PFSK-1 (cell line): ENCODE measurements at regions not wholly inside any gene's neighbourhood (a gene's known extent, or its start where the extent isn't known, plus 50 kb on each side); places are given as distances from the start of the nearest gene placed in this dataset.

Experiments
- FOXP2 ChIP-seq: optimal IDR thresholded peaks from 2 replicates; pipeline ENCODE3; 2011; ENCODE audit warnings: borderline replicate concordance, control low read depth, inconsistent platforms; ENCODE audit not compliant: insufficient read depth; ENCODE audit errors: extremely low read length, extremely low read depth
- POLR2AphosphoS5 ChIP-seq: IDR thresholded peaks from 2 replicates; pipeline ENCODE4 v1.6.1; 2012; ENCODE audit warnings: low read depth, mild to moderate bottlenecking, control low read depth, low read length, moderate library complexity
- SIN3A ChIP-seq: IDR thresholded peaks from 2 replicates; pipeline ENCODE4 v1.6.1; 2012; ENCODE audit warnings: mild to moderate bottlenecking, low read length, moderate library complexity, borderline replicate concordance; ENCODE audit not compliant: insufficient read depth
- TAF1 ChIP-seq: IDR thresholded peaks from 2 replicates; pipeline ENCODE4 v1.6.1; 2012; ENCODE audit warnings: low read length, control low read depth, borderline replicate concordance; ENCODE audit not compliant: insufficient read depth
- TF ChIP-seq, protein P1 (sequence below), 2 experiments: IDR thresholded peaks; 2 replicates each; pipeline versions ENCODE4 v1.6.1 to v1.8.0; 2011 to 2012; ENCODE audit warnings: low read depth in 2 of 2, low read length in 2 of 2, control low read depth in 1 of 2, inconsistent platforms in 1 of 2, mild to moderate bottlenecking in 1 of 2, moderate library complexity in 1 of 2; ENCODE audit not compliant: insufficient read depth in 1 of 2

DNA sequence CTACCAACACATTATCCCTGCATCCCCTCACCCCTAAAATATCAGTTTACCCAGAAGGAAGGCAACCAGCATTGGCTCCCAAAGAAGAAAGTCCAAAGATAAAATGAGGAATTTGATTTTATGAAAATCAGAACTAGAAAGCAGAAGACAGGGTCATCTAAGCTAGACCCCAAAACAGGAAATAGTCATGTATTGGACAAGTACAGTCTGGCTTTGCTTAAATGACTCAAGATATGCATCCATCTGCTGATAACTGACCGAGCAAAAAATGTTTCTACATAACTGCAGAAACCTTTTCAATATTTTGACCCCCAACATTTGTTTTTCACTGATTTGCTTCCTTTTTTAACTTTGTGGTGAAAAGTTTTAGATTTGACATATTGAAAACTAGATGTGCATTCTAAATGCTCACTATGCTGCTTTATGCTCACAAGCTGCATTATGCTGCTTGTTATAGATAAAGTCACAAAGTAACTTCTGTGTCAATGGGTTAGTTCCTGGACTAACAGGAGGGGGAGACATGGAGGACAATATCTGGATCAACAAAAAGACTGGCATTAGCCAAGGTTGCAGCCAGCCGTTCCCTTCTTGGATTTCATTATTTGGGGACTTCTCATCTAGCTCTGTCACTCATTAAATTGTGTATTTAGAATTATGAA lies 227.0 kb downstream of the INHBA start:
- no peak for TF ChIP-seq SIN3A
- TF ChIP-seq POLR2AphosphoS5: no peak
- TF ChIP-seq FOXP2: no peak
- no peak for TF ChIP-seq TAF1
- TF ChIP-seq, protein P1, sequence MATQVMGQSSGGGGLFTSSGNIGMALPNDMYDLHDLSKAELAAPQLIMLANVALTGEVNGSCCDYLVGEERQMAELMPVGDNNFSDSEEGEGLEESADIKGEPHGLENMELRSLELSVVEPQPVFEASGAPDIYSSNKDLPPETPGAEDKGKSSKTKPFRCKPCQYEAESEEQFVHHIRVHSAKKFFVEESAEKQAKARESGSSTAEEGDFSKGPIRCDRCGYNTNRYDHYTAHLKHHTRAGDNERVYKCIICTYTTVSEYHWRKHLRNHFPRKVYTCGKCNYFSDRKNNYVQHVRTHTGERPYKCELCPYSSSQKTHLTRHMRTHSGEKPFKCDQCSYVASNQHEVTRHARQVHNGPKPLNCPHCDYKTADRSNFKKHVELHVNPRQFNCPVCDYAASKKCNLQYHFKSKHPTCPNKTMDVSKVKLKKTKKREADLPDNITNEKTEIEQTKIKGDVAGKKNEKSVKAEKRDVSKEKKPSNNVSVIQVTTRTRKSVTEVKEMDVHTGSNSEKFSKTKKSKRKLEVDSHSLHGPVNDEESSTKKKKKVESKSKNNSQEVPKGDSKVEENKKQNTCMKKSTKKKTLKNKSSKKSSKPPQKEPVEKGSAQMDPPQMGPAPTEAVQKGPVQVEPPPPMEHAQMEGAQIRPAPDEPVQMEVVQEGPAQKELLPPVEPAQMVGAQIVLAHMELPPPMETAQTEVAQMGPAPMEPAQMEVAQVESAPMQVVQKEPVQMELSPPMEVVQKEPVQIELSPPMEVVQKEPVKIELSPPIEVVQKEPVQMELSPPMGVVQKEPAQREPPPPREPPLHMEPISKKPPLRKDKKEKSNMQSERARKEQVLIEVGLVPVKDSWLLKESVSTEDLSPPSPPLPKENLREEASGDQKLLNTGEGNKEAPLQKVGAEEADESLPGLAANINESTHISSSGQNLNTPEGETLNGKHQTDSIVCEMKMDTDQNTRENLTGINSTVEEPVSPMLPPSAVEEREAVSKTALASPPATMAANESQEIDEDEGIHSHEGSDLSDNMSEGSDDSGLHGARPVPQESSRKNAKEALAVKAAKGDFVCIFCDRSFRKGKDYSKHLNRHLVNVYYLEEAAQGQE (IDR thresholded peaks at IDR 0.05; ENCODE audit: insufficient read depth in 1 of 2, low read depth in 2 of 2, low read length in 2 of 2): no peak

DNA sequence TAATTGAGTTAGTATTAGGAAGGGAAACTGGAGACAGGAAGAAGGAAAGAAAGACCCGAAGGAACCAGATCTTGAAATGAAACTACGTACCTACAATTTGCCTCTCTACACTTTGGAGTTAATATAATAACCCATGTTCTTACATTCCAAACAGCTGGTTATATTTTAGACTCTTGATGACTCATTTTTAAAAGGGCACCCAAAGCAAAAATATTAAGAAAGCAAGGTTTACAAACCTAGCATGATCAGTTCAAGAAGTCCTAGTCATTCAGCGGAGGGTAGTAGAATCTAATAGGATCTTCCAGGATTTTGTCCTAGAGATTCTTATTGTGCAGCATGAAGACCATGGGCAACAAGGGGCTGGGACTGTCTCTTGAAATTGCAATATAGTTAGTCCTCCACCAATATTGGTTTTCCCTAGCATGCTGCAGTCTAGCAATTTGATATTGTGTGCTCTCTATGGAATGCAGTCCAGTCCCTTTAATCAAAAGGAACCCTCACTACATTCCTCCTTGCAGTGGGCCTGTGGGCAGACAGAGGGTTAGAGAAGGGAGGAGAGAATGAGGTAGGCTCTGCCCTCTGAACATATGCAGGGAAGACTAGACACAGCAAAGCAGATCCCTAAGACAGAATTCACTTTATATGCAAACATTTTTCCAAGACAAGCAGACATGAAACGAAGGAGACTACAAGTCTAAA lies 230.3 kb downstream of the INHBA start:
- TF ChIP-seq POLR2AphosphoS5: no peak
- TF ChIP-seq TAF1: no peak
- TF ChIP-seq FOXP2: no peak
- TF ChIP-seq, protein P1 (IDR thresholded peaks at IDR 0.05; ENCODE audit: insufficient read depth in 1 of 2, low read depth in 2 of 2, low read length in 2 of 2): no peak
- no peak for TF ChIP-seq SIN3A

DNA sequence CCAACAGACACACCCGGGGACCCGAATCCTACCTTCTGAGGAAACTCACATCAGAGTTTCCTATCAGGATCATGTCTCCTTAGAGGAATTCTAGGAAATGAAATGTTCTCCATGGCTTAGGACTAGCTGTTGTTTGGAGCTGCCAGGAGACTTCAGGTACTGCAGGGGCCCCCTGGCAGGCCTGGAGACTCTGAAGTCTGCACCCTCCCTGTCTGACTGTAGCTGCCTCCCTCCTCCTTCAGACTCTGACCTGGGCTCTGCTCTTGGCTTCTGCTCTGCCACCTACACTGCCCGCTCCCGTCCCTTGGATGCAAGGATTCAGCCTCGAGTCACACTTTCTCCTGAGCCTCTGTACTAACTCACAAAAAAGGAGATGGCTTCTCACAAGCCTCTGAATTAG lies 232.8 kb downstream of the INHBA start:
- TF ChIP-seq, protein P1 (IDR thresholded peaks at IDR 0.05; ENCODE audit: insufficient read depth in 1 of 2, low read depth in 2 of 2, low read length in 2 of 2): no peak
- TF ChIP-seq FOXP2 (no peak), POLR2AphosphoS5 (no peak), TAF1 (no peak), SIN3A (no peak)

DNA sequence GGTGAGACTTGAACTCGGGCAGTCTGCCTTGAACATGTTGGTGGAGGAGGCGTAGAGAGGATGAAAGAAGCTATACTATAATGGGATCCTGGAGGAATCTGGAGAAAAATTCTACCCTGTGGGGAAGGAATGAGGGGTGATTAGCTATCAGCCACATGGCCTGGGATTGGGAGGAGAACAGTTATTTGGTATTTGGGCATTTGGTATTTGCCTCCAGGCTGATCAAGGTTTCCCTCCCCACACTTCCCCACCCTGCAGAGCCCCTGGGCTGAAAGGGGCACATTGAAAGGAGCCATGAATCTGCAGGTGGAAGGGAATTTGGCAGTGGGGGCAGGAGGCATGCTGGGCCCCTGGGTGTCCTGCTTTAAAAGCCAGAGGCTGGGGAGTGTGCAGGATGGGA lies 235.3 kb downstream of the INHBA start:
- TF ChIP-seq POLR2AphosphoS5 (no peak), FOXP2 (no peak), TAF1 (no peak)
- TF ChIP-seq, protein P1 (IDR thresholded peaks at IDR 0.05; ENCODE audit: insufficient read depth in 1 of 2, low read depth in 2 of 2, low read length in 2 of 2): no peak
